Brain microvascular endothelial cell (primary cell): ENCODE measurements at regions not wholly inside any gene's neighbourhood (a gene's known extent, or its start where the extent isn't known, plus 50 kb on each side); places are given as distances from the start of the nearest gene placed in this dataset.
"Not testable (repeated sequence)": the region's sequence is repeated elsewhere in the genome, so short reads cannot be mapped to it uniquely, and the experiment has no call there.

Experiments
- DNase-seq: peaks from one replicate; pipeline ENCODE4 v3.0.0-alpha.2; 2020
- H3K27ac ChIP-seq: fragments of 250-450 bp; sonication (Bioruptor Pico); 2 replicates; pipeline ENCODE4 v1.5.1; 2020; ENCODE audit warnings: mild to moderate bottlenecking, moderate library complexity
- H3K27me3 ChIP-seq: fragments of 250-450 bp; sonication (Bioruptor Pico); replicated peaks from 2 replicates; pipeline ENCODE4 v1.5.1; 2020; ENCODE audit warnings: mild to moderate bottlenecking
- H3K36me3 ChIP-seq: fragments of 250-450 bp; sonication (Bioruptor Pico); replicated peaks from 2 replicates; pipeline ENCODE4 v1.5.1; 2020; ENCODE audit warnings: mild to moderate bottlenecking
- H3K4me3 ChIP-seq: 2 replicates; pipeline ENCODE4 v1.5.1; 2011; ENCODE audit warnings: low read depth, mild to moderate bottlenecking, control low read depth, low read length, moderate library complexity
- CTCF ChIP-seq: IDR thresholded peaks from 2 replicates; pipeline ENCODE4 v1.5.1; 2011; ENCODE audit warnings: low read depth, mild to moderate bottlenecking, moderate library complexity, low read length, control low read depth, inconsistent platforms; ENCODE audit errors: missing control alignments
- in situ Hi-C: cut with HindIII; loops from 2 replicates; pipeline ENCODE4 v1.10.0; 2017; ENCODE audit warnings: low sequenced_read_pairs, low pct_ligation_motif_present

- no peak overlapping the region for H3K27ac ChIP-seq
- no peak for DNase-seq
- no peaks in the 10 kb centered on the region for H3K27me3 ChIP-seq
- in situ Hi-C loops = no loop called here
- no peaks in the 10 kb centered on the region for H3K36me3 ChIP-seq
- no peak for TF ChIP-seq CTCF
- H3K4me3 ChIP-seq = no peak overlapping the region
Observed at GRCh38 chr5:136819526-136820302, 454.4 kb upstream of the TRPC7 start.

GRCh38 chr5:136816327-136816726 lies 451.0 kb upstream of the TRPC7 start:
- DNase-seq = no peak
- in situ Hi-C loops = no loop called here
- H3K36me3 ChIP-seq = no peaks in the 10 kb centered on the region
- H3K27me3 ChIP-seq = no peaks in the 10 kb centered on the region
- no peak for TF ChIP-seq CTCF
- no peak overlapping the region for H3K4me3 ChIP-seq
- H3K27ac ChIP-seq = no peak overlapping the region

- no peak for DNase-seq
- TF ChIP-seq CTCF = no peak
- H3K4me3 ChIP-seq = no peak overlapping the region
- in situ Hi-C loops = no loop called here
- no peaks in the 10 kb centered on the region for H3K36me3 ChIP-seq
- H3K27me3 ChIP-seq = no peaks in the 10 kb centered on the region
- no peak overlapping the region for H3K27ac ChIP-seq
Observed at GRCh38 chr5:136814619-136815378, 449.5 kb upstream of the TRPC7 start.

- H3K4me3 ChIP-seq, H3K27me3 ChIP-seq, DNase-seq, H3K27ac ChIP-seq, in situ Hi-C loops, H3K36me3 ChIP-seq: not testable (repeated sequence)
Observed at GRCh38 chr5:136812270-136812669, 446.9 kb upstream of the TRPC7 start.

- no peaks in the 10 kb centered on the region for H3K27me3 ChIP-seq
- H3K36me3 ChIP-seq = no peaks in the 10 kb centered on the region
- peak; percentile 75 for DNase-seq
- H3K27ac ChIP-seq = no peak overlapping the region
- in situ Hi-C loops = no loop called here
- H3K4me3 ChIP-seq = no peak overlapping the region
- no peak for TF ChIP-seq CTCF
Observed at GRCh38 chr5:136811551-136811950, 446.2 kb upstream of the TRPC7 start.

- TF ChIP-seq CTCF = no peak
- in situ Hi-C loops = no loop called here
- no peak for DNase-seq
- no peak overlapping the region for H3K27ac ChIP-seq
- H3K4me3 ChIP-seq = no peak overlapping the region
- no peaks in the 10 kb centered on the region for H3K27me3 ChIP-seq
- no peaks in the 10 kb centered on the region for H3K36me3 ChIP-seq
Observed at GRCh38 chr5:136811086-136811485, 445.7 kb upstream of the TRPC7 start.
